ENCODE measurements at regions not wholly inside any gene's neighbourhood (a gene's known extent, or its start where the extent isn't known, plus 50 kb on each side); places are given as distances from the start of the nearest gene placed in this dataset.

GRCh38 chr16:61460020-61460419, 576.2 kb downstream of the CDH8 start:
- no peaks in the 10 kb centered on the region for H3K9me2 ChIP-seq
- H3K36me3 ChIP-seq (replicated peaks in 1 of 2; ENCODE audit: control insufficient read depth in 1 of 2, insufficient read depth in 2 of 2, low read length in 1 of 2) = no peaks in the 10 kb centered on the region
- no peak overlapping the region for H3K9ac ChIP-seq
- H3F3A ChIP-seq (replicated peaks; ENCODE audit: insufficient read depth) = no peaks in the 10 kb centered on the region
- no peaks in the 10 kb centered on the region for H3K27me3 ChIP-seq (ENCODE audit: insufficient read depth)
- H3K4me3 ChIP-seq (ENCODE audit: low read depth in 2 of 2, low read length in 1 of 2) = no peak overlapping the region
- no peak for DNase-seq
- H2AFZ ChIP-seq (ENCODE audit: low read depth) = no peak overlapping the region
- no peaks in the 10 kb centered on the region for H3K79me2 ChIP-seq (ENCODE audit: insufficient read depth)
- no peak overlapping the region for H3K27ac ChIP-seq (ENCODE audit: low read depth in 2 of 2, low read length in 1 of 2)
- TF ChIP-seq CTCF (IDR thresholded peaks at IDR 0.05) = no peak
- no peak for TF ChIP-seq RXRA (IDR thresholded peaks at IDR 0.05; ENCODE audit: borderline replicate concordance, low read depth)
- no peak for TF ChIP-seq TEAD4 (IDR thresholded peaks at IDR 0.05; ENCODE audit: borderline replicate concordance, insufficient read depth)
- no peak for TF ChIP-seq RCOR1 (IDR thresholded peaks at IDR 0.05; ENCODE audit: low read length)
- TF ChIP-seq SMC3 (IDR thresholded peaks at IDR 0.05; ENCODE audit: low read depth, low read length) = no peak
- TF ChIP-seq CHD2 (IDR thresholded peaks at IDR 0.05; ENCODE audit: low read length, partially characterized antibody) = no peak
- TF ChIP-seq, protein P1, sequence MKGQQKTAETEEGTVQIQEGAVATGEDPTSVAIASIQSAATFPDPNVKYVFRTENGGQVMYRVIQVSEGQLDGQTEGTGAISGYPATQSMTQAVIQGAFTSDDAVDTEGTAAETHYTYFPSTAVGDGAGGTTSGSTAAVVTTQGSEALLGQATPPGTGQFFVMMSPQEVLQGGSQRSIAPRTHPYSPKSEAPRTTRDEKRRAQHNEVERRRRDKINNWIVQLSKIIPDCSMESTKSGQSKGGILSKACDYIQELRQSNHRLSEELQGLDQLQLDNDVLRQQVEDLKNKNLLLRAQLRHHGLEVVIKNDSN (IDR thresholded peaks at IDR 0.05; ENCODE audit: borderline replicate concordance, low read depth) = no peak
- no peak for TF ChIP-seq POLR2AphosphoS5 (IDR thresholded peaks at IDR 0.05; ENCODE audit: low read depth, low read length)
- TF ChIP-seq MEF2A (IDR thresholded peaks at IDR 0.05; ENCODE audit: borderline replicate concordance, low read depth) = no peak
- no peak for TF ChIP-seq TCF12 (IDR thresholded peaks at IDR 0.05)
- TF ChIP-seq RAD21 (IDR thresholded peaks at IDR 0.05; ENCODE audit: low read length) = no peak
- no peak for TF ChIP-seq FOXJ3 (CRISPR knock-in tag; IDR thresholded peaks at IDR 0.05)
- no peak for TF ChIP-seq NFIC (IDR thresholded peaks at IDR 0.05; ENCODE audit: borderline replicate concordance)
- no peak for TF ChIP-seq GATA2 (CRISPR knock-in tag; IDR thresholded peaks at IDR 0.05)
- no peak for TF ChIP-seq MXI1 (IDR thresholded peaks at IDR 0.05; ENCODE audit: low read depth, low read length)
- TF ChIP-seq PBX3 (IDR thresholded peaks at IDR 0.05) = no peak
- TF ChIP-seq, protein P2, sequence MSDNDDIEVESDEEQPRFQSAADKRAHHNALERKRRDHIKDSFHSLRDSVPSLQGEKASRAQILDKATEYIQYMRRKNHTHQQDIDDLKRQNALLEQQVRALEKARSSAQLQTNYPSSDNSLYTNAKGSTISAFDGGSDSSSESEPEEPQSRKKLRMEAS (IDR thresholded peaks at IDR 0.05; ENCODE audit: low read depth) = no peak
- CTCF ChIA-PET = no interaction called here
- WGBS (ENCODE audit: low lambda C conversion rate) = 19% methylated on average over 3 of the region's 3 CpGs
- no peaks in the 10 kb centered on the region for H4K20me1 ChIP-seq (ENCODE audit: insufficient read depth)
- no peak overlapping the region for H3K4me2 ChIP-seq
- peaks cover 6% of the 10 kb centered on the region; the same call in 1 of the 2 replicates for H3K9me3 ChIP-seq
- POLR2A ChIA-PET = no interaction called here
- no peaks in the 10 kb centered on the region for H3K4me1 ChIP-seq (ENCODE audit: control insufficient read depth in 1 of 2, insufficient read depth in 2 of 2, low read depth in 1 of 2, low read length in 1 of 2)

All from SK-N-SH (cell line).